Activated effector memory CD4-positive, alpha-beta T cell treated with anti-CD3 and anti-CD28 coated beads, Interleukin-2, amount 50 U/mL, for 16 hours (primary cell): ENCODE measurements at regions not wholly inside any gene's neighbourhood (a gene's known extent, or its start where the extent isn't known, plus 50 kb on each side); places are given as distances from the start of the nearest gene placed in this dataset.
"Not testable (repeated sequence)": the region's sequence is repeated elsewhere in the genome, so short reads cannot be mapped to it uniquely, and the experiment has no call there.

Source experiments
- DNase-seq: peaks from one replicate; pipeline ENCODE4 v3.0.0-alpha.2; 2020

- no peak for DNase-seq
These were observed 211.0 kb upstream of the POGK start for GRCh38 chr1:166628259-166628658.

- DNase-seq = no peak
These were observed 209.3 kb upstream of the POGK start for GRCh38 chr1:166629946-166630345.

GRCh38 chr1:166630369-166630768, 208.9 kb upstream of the POGK start:
- DNase-seq = no peak

- DNase-seq = no peak
These were observed 201.1 kb upstream of the POGK start for GRCh38 chr1:166638137-166638536.

- DNase-seq = not testable (repeated sequence)
These were observed 182.0 kb upstream of the POGK start for GRCh38 chr1:166657228-166657627.

GRCh38 chr1:166666790-166667189, 172.5 kb upstream of the POGK start:
- not testable (repeated sequence) for DNase-seq

GRCh38 chr1:166667600-166667999, 171.7 kb upstream of the POGK start:
- DNase-seq = not testable (repeated sequence)

- no peak for DNase-seq
These were observed 167.6 kb upstream of the POGK start for GRCh38 chr1:166671627-166672026.

- no peak for DNase-seq
These were observed 165.6 kb upstream of the POGK start for GRCh38 chr1:166673722-166674121.

- no peak for DNase-seq
These were observed 164.1 kb upstream of the POGK start for GRCh38 chr1:166675213-166675612.

GRCh38 chr1:166676981-166677380, 162.3 kb upstream of the POGK start:
- DNase-seq = no peak

- DNase-seq = no peak
These were observed 159.9 kb upstream of the POGK start for GRCh38 chr1:166679369-166679768.

- no peak for DNase-seq
These were observed 156.7 kb upstream of the POGK start for GRCh38 chr1:166682588-166682987.

- DNase-seq = not testable (repeated sequence)
These were observed 154.6 kb upstream of the POGK start for GRCh38 chr1:166684669-166685068.

- DNase-seq = no peak
These were observed 154.1 kb upstream of the POGK start for GRCh38 chr1:166685200-166685599.

GRCh38 chr1:166685891-166686290, 153.4 kb upstream of the POGK start:
- DNase-seq = not testable (repeated sequence)

GRCh38 chr1:166690596-166690995, 148.7 kb upstream of the POGK start:
- not testable (repeated sequence) for DNase-seq

- DNase-seq = no peak
These were observed 147.8 kb upstream of the POGK start for GRCh38 chr1:166691476-166691875.

GRCh38 chr1:166692346-166692745, 146.9 kb upstream of the POGK start:
- DNase-seq = no peak

GRCh38 chr1:166693158-166693557, 146.1 kb upstream of the POGK start:
- DNase-seq = no peak

- DNase-seq = no peak
These were observed 145.5 kb upstream of the POGK start for GRCh38 chr1:166693673-166694297.

- no peak for DNase-seq
These were observed 144.2 kb upstream of the POGK start for GRCh38 chr1:166695115-166695514.

GRCh38 chr1:166695834-166696233, 143.4 kb upstream of the POGK start:
- DNase-seq = not testable (repeated sequence)

GRCh38 chr1:166698771-166699170, 140.5 kb upstream of the POGK start:
- DNase-seq = no peak

- DNase-seq = no peak
These were observed 139.7 kb upstream of the POGK start for GRCh38 chr1:166699613-166700012.
